Lower leg skin (tissue), 3 donors: ENCODE measurements at regions not wholly inside any gene's neighbourhood (a gene's known extent, or its start where the extent isn't known, plus 50 kb on each side); places are given as distances from the start of the nearest gene placed in this dataset.

ENCODE experiments used
- POLR2A ChIP-seq, 2 donors: fragments of 450-650 bp; IDR thresholded peaks; one replicate each; pipeline ENCODE4 v1.6.1; 2016 to 2017; ENCODE audit warnings: antibody characterized with exemption in 2 of 2, mild to moderate bottlenecking in 1 of 2, moderate library complexity in 1 of 2
- TF ChIP-seq, protein P1 (sequence below), 3 donors: fragments of 450-650 bp; IDR thresholded peaks; one replicate each; pipeline ENCODE4 v1.5.1; 2016; ENCODE audit warnings: antibody characterized with exemption in 3 of 3, mild to moderate bottlenecking in 3 of 3, moderate library complexity in 2 of 3

GRCh38 chr14:66099931-66100330 is 386.2 kb upstream of the CCDC196 start:
- TF ChIP-seq, protein P1, sequence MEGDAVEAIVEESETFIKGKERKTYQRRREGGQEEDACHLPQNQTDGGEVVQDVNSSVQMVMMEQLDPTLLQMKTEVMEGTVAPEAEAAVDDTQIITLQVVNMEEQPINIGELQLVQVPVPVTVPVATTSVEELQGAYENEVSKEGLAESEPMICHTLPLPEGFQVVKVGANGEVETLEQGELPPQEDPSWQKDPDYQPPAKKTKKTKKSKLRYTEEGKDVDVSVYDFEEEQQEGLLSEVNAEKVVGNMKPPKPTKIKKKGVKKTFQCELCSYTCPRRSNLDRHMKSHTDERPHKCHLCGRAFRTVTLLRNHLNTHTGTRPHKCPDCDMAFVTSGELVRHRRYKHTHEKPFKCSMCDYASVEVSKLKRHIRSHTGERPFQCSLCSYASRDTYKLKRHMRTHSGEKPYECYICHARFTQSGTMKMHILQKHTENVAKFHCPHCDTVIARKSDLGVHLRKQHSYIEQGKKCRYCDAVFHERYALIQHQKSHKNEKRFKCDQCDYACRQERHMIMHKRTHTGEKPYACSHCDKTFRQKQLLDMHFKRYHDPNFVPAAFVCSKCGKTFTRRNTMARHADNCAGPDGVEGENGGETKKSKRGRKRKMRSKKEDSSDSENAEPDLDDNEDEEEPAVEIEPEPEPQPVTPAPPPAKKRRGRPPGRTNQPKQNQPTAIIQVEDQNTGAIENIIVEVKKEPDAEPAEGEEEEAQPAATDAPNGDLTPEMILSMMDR (IDR thresholded peaks at IDR 0.05) = no peak
- TF ChIP-seq POLR2A (IDR thresholded peaks at IDR 0.05) = no peak
